ENCODE measurements at regions not wholly inside any gene's neighbourhood (a gene's known extent, or its start where the extent isn't known, plus 50 kb on each side); places are given as distances from the start of the nearest gene placed in this dataset.

DNA sequence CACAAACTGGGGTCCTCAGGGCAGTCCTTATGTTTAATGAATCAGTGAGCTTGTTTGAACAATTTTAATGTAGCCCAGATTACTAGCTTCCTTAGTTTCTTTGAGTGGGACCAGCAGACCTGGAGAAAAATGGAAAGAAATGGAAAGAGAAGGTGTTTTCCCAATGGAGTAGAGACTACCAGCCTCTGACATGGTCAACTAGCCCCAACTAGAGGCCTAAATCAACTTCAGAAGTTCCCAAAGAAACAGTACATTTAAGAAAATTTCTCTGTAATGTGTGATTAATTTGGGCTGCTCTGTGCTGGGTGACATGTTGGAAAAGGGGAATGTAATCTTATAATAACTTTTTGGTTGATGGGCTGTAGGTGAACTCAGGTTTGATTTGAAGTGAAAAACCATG lies 310.9 kb downstream of the MFSD1 start:
- no peak overlapping the region for H3K4me2 ChIP-seq (ENCODE audit: low read depth, low read length)

DNA sequence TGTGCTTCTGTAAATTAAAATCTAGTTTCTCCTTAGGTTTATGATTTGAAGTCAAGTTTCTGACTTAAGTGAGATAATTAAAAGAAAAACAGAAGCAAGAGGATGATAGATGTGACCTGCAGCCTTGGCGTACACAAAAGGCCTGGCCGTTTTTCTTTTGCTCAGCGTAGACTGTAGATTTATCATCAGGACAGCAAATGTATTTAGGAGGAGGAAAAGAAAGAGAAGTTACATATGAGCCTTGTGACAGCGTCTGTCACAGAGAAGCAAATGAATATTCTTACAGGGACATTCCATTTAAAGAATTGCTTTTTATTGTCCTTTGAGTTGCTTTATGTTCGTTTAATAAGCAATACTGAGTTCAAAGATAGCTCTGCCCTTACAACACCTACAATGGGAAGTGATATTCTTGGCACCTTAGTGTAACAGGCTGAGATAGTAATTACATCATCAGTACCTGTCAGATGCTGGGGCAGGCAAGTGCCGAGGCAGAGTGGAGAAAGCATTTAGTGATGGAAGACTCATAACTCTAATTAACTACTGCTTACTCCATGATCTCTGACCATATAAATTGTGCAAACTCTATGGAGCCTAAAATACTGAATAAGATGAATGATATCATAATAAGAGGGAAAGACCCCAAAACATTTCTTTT lies 311.5 kb downstream of the MFSD1 start:
- no peaks in the 10 kb centered on the region for H3K79me2 ChIP-seq (ENCODE audit: low read length)
- no peaks in the 10 kb centered on the region for H3K9me3 ChIP-seq (replicated peaks; ENCODE audit: insufficient read depth, low read length)
- no peak for DNase-seq
- no peaks in the 10 kb centered on the region for H3K9me2 ChIP-seq (replicated peaks; ENCODE audit: insufficient read depth, low read length)
- no peaks in the 10 kb centered on the region for H3K27me3 ChIP-seq (replicated peaks; ENCODE audit: insufficient read depth, low read length)
- TF ChIP-seq EZH2phosphoT487 (IDR thresholded peaks at IDR 0.05; ENCODE audit: low read length) (no peak), EZH2 (optimal IDR thresholded peaks at IDR 0.05; ENCODE audit: low read depth, low read length) (no peak)
- TF ChIP-seq, protein P1, sequence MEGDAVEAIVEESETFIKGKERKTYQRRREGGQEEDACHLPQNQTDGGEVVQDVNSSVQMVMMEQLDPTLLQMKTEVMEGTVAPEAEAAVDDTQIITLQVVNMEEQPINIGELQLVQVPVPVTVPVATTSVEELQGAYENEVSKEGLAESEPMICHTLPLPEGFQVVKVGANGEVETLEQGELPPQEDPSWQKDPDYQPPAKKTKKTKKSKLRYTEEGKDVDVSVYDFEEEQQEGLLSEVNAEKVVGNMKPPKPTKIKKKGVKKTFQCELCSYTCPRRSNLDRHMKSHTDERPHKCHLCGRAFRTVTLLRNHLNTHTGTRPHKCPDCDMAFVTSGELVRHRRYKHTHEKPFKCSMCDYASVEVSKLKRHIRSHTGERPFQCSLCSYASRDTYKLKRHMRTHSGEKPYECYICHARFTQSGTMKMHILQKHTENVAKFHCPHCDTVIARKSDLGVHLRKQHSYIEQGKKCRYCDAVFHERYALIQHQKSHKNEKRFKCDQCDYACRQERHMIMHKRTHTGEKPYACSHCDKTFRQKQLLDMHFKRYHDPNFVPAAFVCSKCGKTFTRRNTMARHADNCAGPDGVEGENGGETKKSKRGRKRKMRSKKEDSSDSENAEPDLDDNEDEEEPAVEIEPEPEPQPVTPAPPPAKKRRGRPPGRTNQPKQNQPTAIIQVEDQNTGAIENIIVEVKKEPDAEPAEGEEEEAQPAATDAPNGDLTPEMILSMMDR (IDR thresholded peaks at IDR 0.05; ENCODE audit: low read length): no peak
- H4K20me1 ChIP-seq (ENCODE audit: insufficient read depth, low read length): no peaks in the 10 kb centered on the region
- H3F3A ChIP-seq (ENCODE audit: insufficient read depth, low read length): no peaks in the 10 kb centered on the region
- H3K36me3 ChIP-seq (replicated peaks; ENCODE audit: insufficient read depth, low read length): no peaks in the 10 kb centered on the region
- no peak overlapping the region for H3K4me3 ChIP-seq (ENCODE audit: low read length)
- H3K4me1 ChIP-seq (ENCODE audit: low read length): peaks cover 9% of the 10 kb centered on the region
- H3K27ac ChIP-seq (ENCODE audit: low read length): no peak overlapping the region
- no peak overlapping the region for H3K4me2 ChIP-seq (ENCODE audit: low read depth, low read length)
- no peak overlapping the region for H2AFZ ChIP-seq (ENCODE audit: low read length)
- H3K9ac ChIP-seq (ENCODE audit: low read length): no peak overlapping the region

More for the DNA sequence above, 310.9 kb downstream of the MFSD1 start:
- Histone ChIP-seq H3F3A (ENCODE audit: insufficient read depth, low read length) (no peaks in the 10 kb centered on the region), H4K20me1 (ENCODE audit: insufficient read depth, low read length) (no peaks in the 10 kb centered on the region), H3K36me3 (replicated peaks; ENCODE audit: insufficient read depth, low read length) (no peaks in the 10 kb centered on the region), H3K79me2 (ENCODE audit: low read length) (no peaks in the 10 kb centered on the region), H2AFZ (ENCODE audit: low read length) (no peak overlapping the region), H3K4me1 (ENCODE audit: low read length) (peaks cover 9% of the 10 kb centered on the region), H3K27ac (ENCODE audit: low read length) (no peak overlapping the region), H3K9me3 (replicated peaks; ENCODE audit: insufficient read depth, low read length) (no peaks in the 10 kb centered on the region), H3K27me3 (replicated peaks; ENCODE audit: insufficient read depth, low read length) (no peaks in the 10 kb centered on the region), H3K9me2 (replicated peaks; ENCODE audit: insufficient read depth, low read length) (no peaks in the 10 kb centered on the region), H3K9ac (ENCODE audit: low read length) (no peak overlapping the region), H3K4me3 (ENCODE audit: low read length) (no peak overlapping the region)
- no peak for TF ChIP-seq EZH2 (optimal IDR thresholded peaks at IDR 0.05; ENCODE audit: low read depth, low read length)
- TF ChIP-seq, protein P1 (IDR thresholded peaks at IDR 0.05; ENCODE audit: low read length): 0 out of 2 replicates have a peak, but pooled peaks have one; percentile 10
- DNase-seq: no peak

DNA sequence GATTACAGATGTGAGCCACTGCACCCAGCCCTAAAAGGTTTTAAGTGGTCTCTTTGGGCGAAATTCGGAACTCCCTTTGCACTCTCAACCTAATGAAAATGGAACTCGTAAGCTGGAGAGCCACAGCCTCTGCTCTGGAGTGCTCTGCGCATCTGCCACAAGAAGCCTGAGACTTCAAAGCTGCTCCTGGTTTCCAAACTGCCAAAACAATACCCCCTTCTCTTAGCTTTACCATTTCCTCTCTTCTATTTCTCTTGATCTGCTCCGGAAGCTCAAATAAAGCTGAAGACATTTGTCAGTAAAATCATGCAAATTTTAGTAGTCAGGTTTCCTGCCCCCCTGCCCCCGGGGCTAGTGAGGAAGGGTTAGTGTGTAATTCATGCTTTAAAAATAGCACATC lies 312.7 kb downstream of the MFSD1 start:
- peak; percentile 80 for DNase-seq
- Histone ChIP-seq H3K36me3 (replicated peaks; ENCODE audit: insufficient read depth, low read length) (no peaks in the 10 kb centered on the region), H3K4me3 (ENCODE audit: low read length) (no peak overlapping the region), H2AFZ (ENCODE audit: low read length) (peak overlapping the region; percentile 52; the same call in 1 of the 2 replicates), H3K9ac (ENCODE audit: low read length) (no peak overlapping the region), H3F3A (ENCODE audit: insufficient read depth, low read length) (no peaks in the 10 kb centered on the region), H3K9me3 (replicated peaks; ENCODE audit: insufficient read depth, low read length) (no peaks in the 10 kb centered on the region), H3K27me3 (replicated peaks; ENCODE audit: insufficient read depth, low read length) (no peaks in the 10 kb centered on the region), H3K27ac (ENCODE audit: low read length) (peak overlapping the region; percentile 28; the same call in 1 of the 2 replicates), H3K9me2 (replicated peaks; ENCODE audit: insufficient read depth, low read length) (no peaks in the 10 kb centered on the region), H3K79me2 (ENCODE audit: low read length) (no peaks in the 10 kb centered on the region), H3K4me1 (ENCODE audit: low read length) (peaks cover 9% of the 10 kb centered on the region), H4K20me1 (ENCODE audit: insufficient read depth, low read length) (no peaks in the 10 kb centered on the region), H3K4me2 (ENCODE audit: low read depth, low read length) (0 out of 2 replicates have a peak overlapping the region, but pooled peaks have one; percentile 0)
- no peak for TF ChIP-seq EZH2 (optimal IDR thresholded peaks at IDR 0.05; ENCODE audit: low read depth, low read length)
- no peak for TF ChIP-seq EZH2phosphoT487 (IDR thresholded peaks at IDR 0.05; ENCODE audit: low read length)
- TF ChIP-seq, protein P1 (IDR thresholded peaks at IDR 0.05; ENCODE audit: low read length): no peak

Measured in MM.1S (cell line).